GM23338 (cell line): ENCODE measurements at regions not wholly inside any gene's neighbourhood (a gene's known extent, or its start where the extent isn't known, plus 50 kb on each side); places are given as distances from the start of the nearest gene placed in this dataset.
"Not testable (repeated sequence)": the region's sequence is repeated elsewhere in the genome, so short reads cannot be mapped to it uniquely, and the experiment has no call there.

Source experiments
- ATAC-seq: fragments of 200-7000 bp; cut with Tn5 transposase; 3 replicates; pipeline ENCODE4 v1.9.1; 2020
- DNase-seq: peaks from one replicate; pipeline ENCODE4 v3.0.0-alpha.2; 2015; ENCODE audit warnings: low spot score
- H2AFZ ChIP-seq: fragments of 200-600 bp; sonication (generic); 2 replicates; pipeline ENCODE4 v1.8.0; 2016; ENCODE audit warnings: antibody characterized with exemption, mild to moderate bottlenecking, moderate library complexity
- H3F3A ChIP-seq: fragments of 200-600 bp; sonication (generic); replicated peaks from 2 replicates; pipeline ENCODE4 v1.8.0; 2017; ENCODE audit warnings: antibody characterized with exemption, mixed run types, low read depth
- H3K27ac ChIP-seq: fragments of 200-600 bp; sonication (generic); 2 replicates; pipeline ENCODE4 v1.6.1; 2016; ENCODE audit warnings: low read depth
- H3K27me3 ChIP-seq: fragments of 200-600 bp; sonication (generic); 2 replicates; pipeline ENCODE4 v1.8.0; 2016; ENCODE audit warnings: mild to moderate bottlenecking, mixed run types, moderate library complexity; ENCODE audit not compliant: insufficient read depth
- H3K36me3 ChIP-seq: fragments of 200-600 bp; sonication (generic); 2 replicates; pipeline ENCODE4 v1.8.0; 2016; ENCODE audit warnings: mild to moderate bottlenecking; ENCODE audit not compliant: insufficient read depth
- H3K4me1 ChIP-seq: fragments of 200-600 bp; sonication (generic); 2 replicates; pipeline ENCODE4 v1.8.0; 2016; ENCODE audit warnings: mild to moderate bottlenecking, moderate library complexity; ENCODE audit not compliant: insufficient read depth
- H3K4me2 ChIP-seq: fragments of 200-600 bp; sonication (generic); 2 replicates; pipeline ENCODE4 v1.7.1; 2017; ENCODE audit warnings: mixed run types
- H3K4me3 ChIP-seq: fragments of 200-600 bp; sonication (generic); 2 replicates; pipeline ENCODE4 v1.6.1; 2016; ENCODE audit warnings: mixed run types
- H3K79me2 ChIP-seq: fragments of 200-600 bp; sonication (generic); replicated peaks from 2 replicates; pipeline ENCODE4 v1.8.0; 2017; ENCODE audit warnings: mild to moderate bottlenecking; ENCODE audit not compliant: insufficient read depth
- H3K9me2 ChIP-seq: fragments of 200-600 bp; sonication (generic); 2 replicates; pipeline ENCODE4 v1.8.0; 2017; ENCODE audit not compliant: insufficient read depth
- H4K20me1 ChIP-seq: fragments of 200-600 bp; sonication (generic); replicated peaks from 2 replicates; pipeline ENCODE4 v1.8.0; 2017; ENCODE audit warnings: mild to moderate bottlenecking; ENCODE audit not compliant: insufficient read depth
- H3K27ac Mint-ChIP-seq: 2 replicates; pipeline ENCODE4 v1.8.0; 2020; ENCODE audit warnings: inconsistent platforms, mild to moderate bottlenecking, moderate library complexity, mixed read lengths
- H3K27me3 Mint-ChIP-seq: 3 replicates; pipeline ENCODE4 v1.8.0; 2022; ENCODE audit warnings: low read depth, mild to moderate bottlenecking, moderate library complexity, mixed read lengths, inconsistent platforms; ENCODE audit not compliant: insufficient read depth, poor library complexity
- H3K36me3 Mint-ChIP-seq: 3 replicates; pipeline ENCODE4 v1.8.0; 2021; ENCODE audit warnings: low read depth, mild to moderate bottlenecking, inconsistent platforms, moderate library complexity, mixed read lengths
- H3K4me1 Mint-ChIP-seq: 3 replicates; pipeline ENCODE4 v1.8.0; 2020; ENCODE audit warnings: mild to moderate bottlenecking, inconsistent platforms, mixed read lengths
- H3K4me3 Mint-ChIP-seq: 3 replicates; pipeline ENCODE4 v1.8.0; 2021; ENCODE audit warnings: moderate library complexity, mild to moderate bottlenecking, inconsistent platforms, mixed read lengths
- H3K9me3 Mint-ChIP-seq: 3 replicates; pipeline ENCODE4 v1.8.0; 2020; ENCODE audit warnings: moderate library complexity, mild to moderate bottlenecking, inconsistent platforms, mixed read lengths
- EZH2phosphoT487 ChIP-seq: fragments of 200-600 bp; sonication (generic); IDR thresholded peaks from one replicate; pipeline ENCODE4 v1.8.1; 2018; ENCODE audit warnings: antibody characterized with exemption; ENCODE audit not compliant: unreplicated experiment
- NANOG ChIP-seq: IDR thresholded peaks from 2 replicates; pipeline ENCODE4 v1.6.1; 2016; ENCODE audit warnings: antibody characterized with exemption, borderline replicate concordance
- POLR2AphosphoS5 ChIP-seq: IDR thresholded peaks from 2 replicates; pipeline ENCODE4 v1.6.1; 2016; ENCODE audit warnings: antibody characterized with exemption, low read depth
- STAT1 ChIP-seq: IDR thresholded peaks from one replicate; pipeline ENCODE4 v1.6.1; 2016; ENCODE audit warnings: antibody characterized with exemption; ENCODE audit not compliant: unreplicated experiment
- ZNF331 ChIP-seq: fragments of 250-450 bp; sonication (Bioruptor Pico); IDR thresholded peaks from 2 replicates; pipeline ENCODE4 v1.5.0; 2020; ENCODE audit warnings: low read depth, mild to moderate bottlenecking, moderate library complexity
- ZNF462 ChIP-seq: fragments of 250-450 bp; sonication (Bioruptor Pico); IDR thresholded peaks from 2 replicates; pipeline ENCODE4 v1.5.0; 2020; ENCODE audit warnings: mild to moderate bottlenecking, moderate library complexity
- TF ChIP-seq, protein P1 (sequence below), 2 experiments: fragments of 200-600 bp in 1 of 2; sonication (generic) in 1 of 2; conservative IDR thresholded peaks; 2 replicates each; pipeline versions ENCODE4 v1.5.1 to v1.6.1; 2016 to 2017; ENCODE audit warnings: antibody characterized with exemption in 2 of 2, low read depth in 2 of 2, mild to moderate bottlenecking in 2 of 2, moderate library complexity in 1 of 2
- TF ChIP-seq, protein P2 (sequence below): IDR thresholded peaks from 2 replicates; pipeline ENCODE4 v1.6.1; 2016; ENCODE audit warnings: antibody characterized with exemption

DNA sequence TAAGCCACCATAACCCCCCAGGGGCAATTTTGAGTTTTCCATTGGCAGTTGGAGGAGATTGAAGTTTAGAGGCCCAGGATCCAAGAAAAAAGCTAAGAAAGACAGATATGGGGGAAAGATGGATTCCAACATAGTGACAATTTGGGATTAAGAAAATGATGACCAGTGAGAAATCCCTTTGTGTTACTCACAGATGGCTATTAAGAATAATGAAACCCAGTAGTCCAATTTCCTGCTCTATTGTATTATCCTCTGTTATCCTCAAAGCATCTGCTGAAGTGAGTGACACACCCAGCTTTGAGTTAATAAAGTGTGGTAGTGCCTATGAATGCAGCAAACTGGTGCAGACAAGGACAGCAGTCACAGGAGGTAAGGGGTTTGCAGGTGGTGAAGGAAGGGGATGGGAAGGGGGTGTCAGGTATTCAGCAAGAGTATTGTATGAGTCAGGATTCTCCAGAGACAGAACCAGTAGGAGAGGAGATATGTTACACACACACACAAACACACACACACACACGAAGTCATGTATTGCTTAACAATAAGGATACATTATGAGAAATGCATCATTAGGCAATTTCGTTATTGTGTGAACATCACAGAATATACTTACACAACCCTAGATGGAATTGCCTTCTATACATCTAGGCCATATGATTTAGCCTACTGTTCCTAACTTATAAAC is 112.4 kb upstream of the VANGL1 start (continued):
- TF ChIP-seq ZNF331 (CRISPR knock-in tag), result no peak
- no peak for TF ChIP-seq EZH2phosphoT487
- TF ChIP-seq NANOG, result no peak
- TF ChIP-seq POLR2AphosphoS5, result no peak
- TF ChIP-seq STAT1, result no peak
- TF ChIP-seq, protein P1, sequence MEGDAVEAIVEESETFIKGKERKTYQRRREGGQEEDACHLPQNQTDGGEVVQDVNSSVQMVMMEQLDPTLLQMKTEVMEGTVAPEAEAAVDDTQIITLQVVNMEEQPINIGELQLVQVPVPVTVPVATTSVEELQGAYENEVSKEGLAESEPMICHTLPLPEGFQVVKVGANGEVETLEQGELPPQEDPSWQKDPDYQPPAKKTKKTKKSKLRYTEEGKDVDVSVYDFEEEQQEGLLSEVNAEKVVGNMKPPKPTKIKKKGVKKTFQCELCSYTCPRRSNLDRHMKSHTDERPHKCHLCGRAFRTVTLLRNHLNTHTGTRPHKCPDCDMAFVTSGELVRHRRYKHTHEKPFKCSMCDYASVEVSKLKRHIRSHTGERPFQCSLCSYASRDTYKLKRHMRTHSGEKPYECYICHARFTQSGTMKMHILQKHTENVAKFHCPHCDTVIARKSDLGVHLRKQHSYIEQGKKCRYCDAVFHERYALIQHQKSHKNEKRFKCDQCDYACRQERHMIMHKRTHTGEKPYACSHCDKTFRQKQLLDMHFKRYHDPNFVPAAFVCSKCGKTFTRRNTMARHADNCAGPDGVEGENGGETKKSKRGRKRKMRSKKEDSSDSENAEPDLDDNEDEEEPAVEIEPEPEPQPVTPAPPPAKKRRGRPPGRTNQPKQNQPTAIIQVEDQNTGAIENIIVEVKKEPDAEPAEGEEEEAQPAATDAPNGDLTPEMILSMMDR (conservative IDR thresholded peaks at IDR 0.05; ENCODE audit: low read depth in 2 of 2), result no peak

DNA sequence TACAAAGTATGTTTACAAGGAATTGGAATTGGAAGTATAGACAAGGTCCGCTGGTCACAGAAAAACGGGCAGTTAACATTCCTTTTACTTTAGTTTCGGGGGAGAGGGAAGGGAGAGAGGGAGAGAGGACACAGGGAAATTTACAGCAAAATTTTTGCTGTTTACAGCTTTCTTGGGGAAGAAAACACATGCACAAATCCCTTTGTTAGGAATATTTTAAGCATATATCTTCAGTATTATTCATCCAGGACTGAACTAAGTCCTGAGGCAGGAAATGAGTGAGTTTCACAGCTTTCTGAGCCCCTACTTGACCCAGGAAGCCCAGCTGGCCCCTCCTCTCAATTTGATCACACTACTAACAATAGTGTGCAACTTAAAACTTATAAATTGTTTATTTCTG is 113.4 kb upstream of the VANGL1 start:
- not testable (repeated sequence) for H3K9me3 Mint-ChIP-seq, H3K27me3 Mint-ChIP-seq, H3F3A ChIP-seq, H3K27ac ChIP-seq, H3K4me3 ChIP-seq, H3K4me3 Mint-ChIP-seq, H3K4me2 ChIP-seq, H3K36me3 Mint-ChIP-seq, H4K20me1 ChIP-seq, ATAC-seq, H3K27ac Mint-ChIP-seq, H3K36me3 ChIP-seq, H3K9me2 ChIP-seq, H3K27me3 ChIP-seq, DNase-seq, H3K79me2 ChIP-seq
- peak overlapping the region; percentile 47 for H2AFZ ChIP-seq
- peaks cover 47% of the 10 kb centered on the region for H3K4me1 Mint-ChIP-seq
- peaks cover 32% of the 10 kb centered on the region for H3K4me1 ChIP-seq

DNA sequence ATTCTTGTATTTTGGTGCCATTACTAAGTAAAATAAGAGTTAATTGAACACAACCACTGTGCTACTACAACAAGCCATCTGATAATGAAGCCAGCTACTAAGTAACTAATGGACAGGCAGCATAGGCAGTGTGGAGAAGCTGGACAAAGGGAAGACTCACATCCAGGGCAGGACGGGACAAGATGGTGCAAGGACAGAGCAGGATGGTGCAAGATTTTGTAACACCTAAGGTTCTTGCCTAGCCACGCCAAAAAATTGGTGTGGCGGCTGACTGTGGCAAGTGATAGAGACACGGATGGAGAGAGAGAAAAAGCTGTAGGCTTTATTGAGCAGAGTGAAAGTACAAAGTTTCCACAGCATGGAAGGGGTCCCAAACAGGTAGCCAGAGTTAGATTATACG is 114.0 kb upstream of the VANGL1 start:
- no peaks in the 10 kb centered on the region for H3K9me3 Mint-ChIP-seq
- no peaks in the 10 kb centered on the region for H3F3A ChIP-seq
- H2AFZ ChIP-seq, result peak overlapping the region; percentile 47
- H3K27ac ChIP-seq, result no peak overlapping the region
- H3K4me2 ChIP-seq, result 0 out of 2 replicates have a peak overlapping the region, but pooled peaks have one; percentile 14
- H3K4me1 ChIP-seq, result peaks cover 32% of the 10 kb centered on the region
- H3K36me3 ChIP-seq, result no peaks in the 10 kb centered on the region
- H3K4me3 ChIP-seq, result no peak overlapping the region
- no peaks in the 10 kb centered on the region for H3K9me2 ChIP-seq
- H3K36me3 Mint-ChIP-seq, result no peaks in the 10 kb centered on the region
- H4K20me1 ChIP-seq, result no peaks in the 10 kb centered on the region
- H3K27ac Mint-ChIP-seq, result no peak overlapping the region
- peaks cover 43% of the 10 kb centered on the region for H3K4me1 Mint-ChIP-seq
- no peaks in the 10 kb centered on the region for H3K27me3 Mint-ChIP-seq
- ATAC-seq, result no peak
- no peaks in the 10 kb centered on the region for H3K27me3 ChIP-seq
- no peak for DNase-seq
- no peak overlapping the region for H3K4me3 Mint-ChIP-seq
- H3K79me2 ChIP-seq, result no peaks in the 10 kb centered on the region
- TF ChIP-seq, protein P1 (conservative IDR thresholded peaks at IDR 0.05; ENCODE audit: low read depth in 2 of 2), result no peak
- TF ChIP-seq ZNF462 (CRISPR knock-in tag) (no peak), POLR2AphosphoS5 (no peak), ZNF331 (CRISPR knock-in tag) (no peak), EZH2phosphoT487 (no peak)
- TF ChIP-seq, protein P2, sequence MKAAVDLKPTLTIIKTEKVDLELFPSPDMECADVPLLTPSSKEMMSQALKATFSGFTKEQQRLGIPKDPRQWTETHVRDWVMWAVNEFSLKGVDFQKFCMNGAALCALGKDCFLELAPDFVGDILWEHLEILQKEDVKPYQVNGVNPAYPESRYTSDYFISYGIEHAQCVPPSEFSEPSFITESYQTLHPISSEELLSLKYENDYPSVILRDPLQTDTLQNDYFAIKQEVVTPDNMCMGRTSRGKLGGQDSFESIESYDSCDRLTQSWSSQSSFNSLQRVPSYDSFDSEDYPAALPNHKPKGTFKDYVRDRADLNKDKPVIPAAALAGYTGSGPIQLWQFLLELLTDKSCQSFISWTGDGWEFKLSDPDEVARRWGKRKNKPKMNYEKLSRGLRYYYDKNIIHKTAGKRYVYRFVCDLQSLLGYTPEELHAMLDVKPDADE, result no peak
